HEK293 (cell line): ENCODE measurements at regions not wholly inside any gene's neighbourhood (a gene's known extent, or its start where the extent isn't known, plus 50 kb on each side); places are given as distances from the start of the nearest gene placed in this dataset.

Source experiments
- CTCF ChIA-PET: fragments of 350-600 bp; formaldehyde crosslinking; extraction: SDS; loops from one replicate; lab custom pipeline; 2021; ENCODE audit warnings: antibody characterized with exemption; lab: Yijun Ruan, JAX
- POLR2A ChIA-PET: fragments of 300-600 bp; formaldehyde crosslinking; extraction: SDS; loops from one replicate; lab custom pipeline; 2020; ENCODE audit warnings: antibody characterized with exemption, inconsistent platforms; lab: Yijun Ruan, JAX
- H3K27ac ChIP-seq: fragments of 200-500 bp; sonication (Bioruptor generic); 2 replicates; pipeline ENCODE4 v1.5.1; 2014; ENCODE audit warnings: low read depth, low read length, control low read depth, inconsistent platforms; ENCODE audit errors: extremely low read depth
- H3K36me3 ChIP-seq, 2 experiments: fragments of 200-500 bp in 1 of 2; sonication (Bioruptor generic) in 1 of 2; 1 replicate in 1 of 2; 2 replicates in 1 of 2; pipeline ENCODE4 v1.5.1; 2014 to 2017; ENCODE audit warnings: inconsistent platforms in 2 of 2, low read length in 2 of 2; ENCODE audit not compliant: control insufficient read depth in 2 of 2, insufficient read depth in 1 of 2
- H3K4me1 ChIP-seq: fragments of 200-500 bp; sonication (Bioruptor generic); 2 replicates; pipeline ENCODE4 v1.5.1; 2014; ENCODE audit warnings: mild to moderate bottlenecking, low read length, inconsistent platforms; ENCODE audit not compliant: control insufficient read depth, insufficient read depth
- H3K4me3 ChIP-seq: 2 replicates; pipeline ENCODE4 v1.5.1; 2011; ENCODE audit warnings: low read depth, mild to moderate bottlenecking, control low read depth, low read length, moderate library complexity
- H3K9me3 ChIP-seq: fragments of 200-500 bp; sonication (Bioruptor generic); 2 replicates; pipeline ENCODE4 v1.5.1; 2014; ENCODE audit warnings: low read depth, low read length, inconsistent platforms; ENCODE audit not compliant: control insufficient read depth, insufficient read depth
- EGR2 ChIP-seq: fragments of 450-650 bp; formaldehyde crosslinking; IDR thresholded peaks from 2 replicates; pipeline ENCODE4 v1.5.1; 2016; ENCODE audit warnings: low read depth, missing biosample characterization, missing genetic modification characterization
- GFI1B ChIP-seq: fragments of 450-650 bp; formaldehyde crosslinking; IDR thresholded peaks from 2 replicates; pipeline ENCODE4 v1.5.1; 2016; ENCODE audit warnings: missing biosample characterization, missing genetic modification characterization
- SETDB1 ChIP-seq: IDR thresholded peaks from one replicate; pipeline ENCODE4 v1.6.1; 2017; ENCODE audit warnings: mild to moderate bottlenecking, low read length, moderate library complexity, mixed read lengths; ENCODE audit not compliant: insufficient read length
- ZFP69B ChIP-seq: fragments of 450-650 bp; formaldehyde crosslinking; IDR thresholded peaks from 2 replicates; pipeline ENCODE4 v1.5.1; 2016; ENCODE audit warnings: missing biosample characterization, missing genetic modification characterization
- ZNF112 ChIP-seq: fragments of 450-650 bp; formaldehyde crosslinking; IDR thresholded peaks from 2 replicates; pipeline ENCODE4 v1.5.0; 2017; ENCODE audit warnings: missing biosample characterization, missing genetic modification characterization
- ZNF16 ChIP-seq: fragments of 450-650 bp; formaldehyde crosslinking; IDR thresholded peaks from 2 replicates; pipeline ENCODE4 v1.5.1; 2016; ENCODE audit warnings: low read depth, missing biosample characterization, missing genetic modification characterization
- ZNF223 ChIP-seq: fragments of 450-650 bp; formaldehyde crosslinking; IDR thresholded peaks from 2 replicates; pipeline ENCODE4 v1.5.1; 2016; ENCODE audit warnings: missing biosample characterization, missing genetic modification characterization
- ZNF473 ChIP-seq: fragments of 450-650 bp; formaldehyde crosslinking; IDR thresholded peaks from 2 replicates; pipeline ENCODE4 v1.5.1; 2017; ENCODE audit warnings: missing biosample characterization, missing genetic modification characterization
- ZNF510 ChIP-seq: fragments of 450-650 bp; formaldehyde crosslinking; IDR thresholded peaks from 2 replicates; pipeline ENCODE4 v1.5.1; 2018; ENCODE audit warnings: mild to moderate bottlenecking, missing genetic modification characterization, missing biosample characterization; ENCODE audit not compliant: insufficient replicate concordance
- ZNF514 ChIP-seq: fragments of 450-650 bp; formaldehyde crosslinking; IDR thresholded peaks from 2 replicates; pipeline ENCODE4 v1.5.1; 2016; ENCODE audit warnings: missing biosample characterization, missing genetic modification characterization
- ZNF548 ChIP-seq: fragments of 450-650 bp; formaldehyde crosslinking; IDR thresholded peaks from 2 replicates; pipeline ENCODE4 v1.5.1; 2016; ENCODE audit warnings: missing biosample characterization, missing genetic modification characterization
- ZNF571 ChIP-seq: fragments of 450-650 bp; formaldehyde crosslinking; IDR thresholded peaks from 2 replicates; pipeline ENCODE4 v1.5.0; 2017; ENCODE audit warnings: missing biosample characterization, missing genetic modification characterization
- ZNF692 ChIP-seq: fragments of 450-650 bp; formaldehyde crosslinking; IDR thresholded peaks from 2 replicates; pipeline ENCODE4 v1.5.1; 2016; ENCODE audit warnings: missing biosample characterization, missing genetic modification characterization
- ZNF792 ChIP-seq: fragments of 450-650 bp; formaldehyde crosslinking; IDR thresholded peaks from 2 replicates; pipeline ENCODE4 v1.5.1; 2016; ENCODE audit warnings: missing biosample characterization, missing genetic modification characterization
- ZSCAN18 ChIP-seq: fragments of 450-650 bp; formaldehyde crosslinking; IDR thresholded peaks from 2 replicates; pipeline ENCODE4 v1.5.1; 2016; ENCODE audit warnings: missing biosample characterization, missing genetic modification characterization
- ZSCAN23 ChIP-seq: fragments of 450-650 bp; formaldehyde crosslinking; IDR thresholded peaks from 2 replicates; pipeline ENCODE4 v1.5.1; 2016; ENCODE audit warnings: missing biosample characterization, missing genetic modification characterization
- ZXDB ChIP-seq: fragments of 450-650 bp; formaldehyde crosslinking; IDR thresholded peaks from 2 replicates; pipeline ENCODE4 v1.5.1; 2016; ENCODE audit warnings: missing biosample characterization, missing genetic modification characterization
- TF ChIP-seq, protein P1 (sequence below): fragments of 450-650 bp; formaldehyde crosslinking; IDR thresholded peaks from 2 replicates; pipeline ENCODE4 v1.5.1; 2017; ENCODE audit warnings: missing biosample characterization, missing genetic modification characterization
- TF ChIP-seq, protein P2 (sequence below): fragments of 450-650 bp; formaldehyde crosslinking; IDR thresholded peaks from 2 replicates; pipeline ENCODE4 v1.5.1; 2017; ENCODE audit warnings: missing biosample characterization, missing genetic modification characterization
- TF ChIP-seq, protein P3 (sequence below): fragments of 450-650 bp; formaldehyde crosslinking; IDR thresholded peaks from 2 replicates; pipeline ENCODE4 v1.5.1; 2017; ENCODE audit warnings: missing biosample characterization, missing genetic modification characterization
- TF ChIP-seq, protein P4 (sequence below): fragments of 450-650 bp; formaldehyde crosslinking; IDR thresholded peaks from 2 replicates; pipeline ENCODE4 v1.5.1; 2016; ENCODE audit warnings: missing biosample characterization, missing genetic modification characterization

DNA sequence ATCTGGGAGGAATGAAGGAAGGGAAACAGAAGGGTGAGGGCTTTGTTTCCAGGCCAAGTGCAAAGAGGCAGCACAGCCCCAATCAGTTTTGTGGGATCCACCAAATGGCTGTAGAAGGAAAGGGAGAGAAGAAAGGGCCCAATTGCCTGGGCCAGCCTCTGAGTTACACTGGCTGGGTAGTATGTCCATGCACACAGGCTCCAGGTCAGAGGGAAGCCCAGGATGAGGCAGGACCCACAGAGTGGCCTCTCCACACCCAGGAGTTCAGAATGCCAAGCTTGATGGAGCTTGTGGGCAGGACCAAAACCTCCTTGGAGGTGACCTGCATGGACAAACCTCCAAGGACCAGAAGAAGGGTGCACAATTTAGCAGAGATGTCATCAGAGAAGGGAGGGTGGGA, 178.2 kb upstream of the TSHZ3 start:
- Histone ChIP-seq H3K4me3 (no peak overlapping the region), H3K9me3 (peaks cover 17% of the 10 kb centered on the region), H3K27ac (no peak overlapping the region), H3K36me3 (no peaks in the 10 kb centered on the region; a peak in 1 of 3 replicates), H3K4me1 (no peaks in the 10 kb centered on the region)
- POLR2A ChIA-PET = no interaction called here
- TF ChIP-seq EGR2 (tag by site-specific recombination) = no peak
- TF ChIP-seq ZNF16 = no peak
- no peak for TF ChIP-seq ZFP69B (tag by site-specific recombination)
- TF ChIP-seq ZNF792 = no peak
- TF ChIP-seq, protein P1, sequence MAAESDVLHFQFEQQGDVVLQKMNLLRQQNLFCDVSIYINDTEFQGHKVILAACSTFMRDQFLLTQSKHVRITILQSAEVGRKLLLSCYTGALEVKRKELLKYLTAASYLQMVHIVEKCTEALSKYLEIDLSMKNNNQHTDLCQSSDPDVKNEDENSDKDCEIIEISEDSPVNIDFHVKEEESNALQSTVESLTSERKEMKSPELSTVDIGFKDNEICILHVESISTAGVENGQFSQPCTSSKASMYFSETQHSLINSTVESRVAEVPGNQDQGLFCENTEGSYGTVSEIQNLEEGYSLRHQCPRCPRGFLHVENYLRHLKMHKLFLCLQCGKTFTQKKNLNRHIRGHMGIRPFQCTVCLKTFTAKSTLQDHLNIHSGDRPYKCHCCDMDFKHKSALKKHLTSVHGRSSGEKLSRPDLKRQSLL = no peak
- TF ChIP-seq, protein P2, sequence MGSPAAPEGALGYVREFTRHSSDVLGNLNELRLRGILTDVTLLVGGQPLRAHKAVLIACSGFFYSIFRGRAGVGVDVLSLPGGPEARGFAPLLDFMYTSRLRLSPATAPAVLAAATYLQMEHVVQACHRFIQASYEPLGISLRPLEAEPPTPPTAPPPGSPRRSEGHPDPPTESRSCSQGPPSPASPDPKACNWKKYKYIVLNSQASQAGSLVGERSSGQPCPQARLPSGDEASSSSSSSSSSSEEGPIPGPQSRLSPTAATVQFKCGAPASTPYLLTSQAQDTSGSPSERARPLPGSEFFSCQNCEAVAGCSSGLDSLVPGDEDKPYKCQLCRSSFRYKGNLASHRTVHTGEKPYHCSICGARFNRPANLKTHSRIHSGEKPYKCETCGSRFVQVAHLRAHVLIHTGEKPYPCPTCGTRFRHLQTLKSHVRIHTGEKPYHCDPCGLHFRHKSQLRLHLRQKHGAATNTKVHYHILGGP (tag by site-specific recombination) = no peak
- no peak for TF ChIP-seq ZXDB (tag by site-specific recombination)
- TF ChIP-seq ZSCAN23 (tag by site-specific recombination) = no peak
- TF ChIP-seq ZNF112 (tag by site-specific recombination) = no peak
- TF ChIP-seq ZNF514 (tag by site-specific recombination) = no peak
- TF ChIP-seq ZSCAN18 = no peak
- TF ChIP-seq ZNF571 = no peak
- TF ChIP-seq SETDB1 = no peak
- no peak for TF ChIP-seq ZNF510
- TF ChIP-seq GFI1B (tag by site-specific recombination) = no peak
- TF ChIP-seq ZNF548 (tag by site-specific recombination) = no peak
- TF ChIP-seq ZNF223 (tag by site-specific recombination) = no peak
- TF ChIP-seq, protein P3, sequence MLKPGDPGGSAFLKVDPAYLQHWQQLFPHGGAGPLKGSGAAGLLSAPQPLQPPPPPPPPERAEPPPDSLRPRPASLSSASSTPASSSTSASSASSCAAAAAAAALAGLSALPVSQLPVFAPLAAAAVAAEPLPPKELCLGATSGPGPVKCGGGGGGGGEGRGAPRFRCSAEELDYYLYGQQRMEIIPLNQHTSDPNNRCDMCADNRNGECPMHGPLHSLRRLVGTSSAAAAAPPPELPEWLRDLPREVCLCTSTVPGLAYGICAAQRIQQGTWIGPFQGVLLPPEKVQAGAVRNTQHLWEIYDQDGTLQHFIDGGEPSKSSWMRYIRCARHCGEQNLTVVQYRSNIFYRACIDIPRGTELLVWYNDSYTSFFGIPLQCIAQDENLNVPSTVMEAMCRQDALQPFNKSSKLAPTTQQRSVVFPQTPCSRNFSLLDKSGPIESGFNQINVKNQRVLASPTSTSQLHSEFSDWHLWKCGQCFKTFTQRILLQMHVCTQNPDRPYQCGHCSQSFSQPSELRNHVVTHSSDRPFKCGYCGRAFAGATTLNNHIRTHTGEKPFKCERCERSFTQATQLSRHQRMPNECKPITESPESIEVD (tag by site-specific recombination) = no peak
- TF ChIP-seq, protein P4, sequence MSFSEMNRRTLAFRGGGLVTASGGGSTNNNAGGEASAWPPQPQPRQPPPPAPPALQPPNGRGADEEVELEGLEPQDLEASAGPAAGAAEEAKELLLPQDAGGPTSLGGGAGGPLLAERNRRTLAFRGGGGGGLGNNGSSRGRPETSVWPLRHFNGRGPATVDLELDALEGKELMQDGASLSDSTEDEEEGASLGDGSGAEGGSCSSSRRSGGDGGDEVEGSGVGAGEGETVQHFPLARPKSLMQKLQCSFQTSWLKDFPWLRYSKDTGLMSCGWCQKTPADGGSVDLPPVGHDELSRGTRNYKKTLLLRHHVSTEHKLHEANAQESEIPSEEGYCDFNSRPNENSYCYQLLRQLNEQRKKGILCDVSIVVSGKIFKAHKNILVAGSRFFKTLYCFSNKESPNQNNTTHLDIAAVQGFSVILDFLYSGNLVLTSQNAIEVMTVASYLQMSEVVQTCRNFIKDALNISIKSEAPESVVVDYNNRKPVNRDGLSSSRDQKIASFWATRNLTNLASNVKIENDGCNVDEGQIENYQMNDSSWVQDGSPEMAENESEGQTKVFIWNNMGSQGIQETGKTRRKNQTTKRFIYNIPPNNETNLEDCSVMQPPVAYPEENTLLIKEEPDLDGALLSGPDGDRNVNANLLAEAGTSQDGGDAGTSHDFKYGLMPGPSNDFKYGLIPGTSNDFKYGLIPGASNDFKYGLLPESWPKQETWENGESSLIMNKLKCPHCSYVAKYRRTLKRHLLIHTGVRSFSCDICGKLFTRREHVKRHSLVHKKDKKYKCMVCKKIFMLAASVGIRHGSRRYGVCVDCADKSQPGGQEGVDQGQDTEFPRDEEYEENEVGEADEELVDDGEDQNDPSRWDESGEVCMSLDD (tag by site-specific recombination) = no peak
- CTCF ChIA-PET = interaction anchor here (1.4 kb wide), 1 partner anchor 43 kb away, joined by 3 read pairs; no protein-coding TSS in a partner anchor

DNA sequence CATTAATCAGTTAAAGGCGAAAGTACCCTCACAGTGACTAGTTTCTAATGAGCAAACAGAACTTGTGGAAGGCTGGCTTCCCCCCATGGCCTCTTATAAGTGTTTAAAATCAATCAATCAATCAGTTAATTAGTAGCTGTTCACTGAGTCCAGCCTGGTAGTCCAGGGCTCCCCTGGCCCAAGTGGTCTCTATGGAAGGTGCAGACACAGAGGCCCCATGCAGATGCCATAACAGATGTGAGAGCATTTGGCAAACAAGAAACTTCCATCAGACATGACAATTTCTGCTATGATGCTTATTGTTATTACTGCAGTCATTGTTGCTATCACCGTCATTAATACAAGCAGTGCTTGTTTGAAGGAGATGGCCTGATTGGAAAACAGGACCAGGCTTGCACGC, 179.0 kb upstream of the TSHZ3 start:
- TF ChIP-seq ZNF692 (no peak), ZNF473 (tag by site-specific recombination) (no peak)
- Histone ChIP-seq H3K4me1 (0 out of 2 replicates have a peak, but pooled peaks cover 3% of the 10 kb centered on the region), H3K36me3 (no peaks in the 10 kb centered on the region; a peak in 2 of 3 replicates), H3K9me3 (peaks cover 14% of the 10 kb centered on the region), H3K27ac (no peak overlapping the region), H3K4me3 (no peak overlapping the region)
- ChIA-PET POLR2A (no interaction called here), CTCF (no interaction called here)
